SK-N-SH (cell line): ENCODE measurements at regions not wholly inside any gene's neighbourhood (a gene's known extent, or its start where the extent isn't known, plus 50 kb on each side); places are given as distances from the start of the nearest gene placed in this dataset.

Experiments used
- CTCF ChIA-PET: fragments of 300-600, 350-600 bp; formaldehyde crosslinking; extraction: SDS; loops from one replicate; lab custom pipeline; 2021; lab: Yijun Ruan, JAX
- POLR2A ChIA-PET: fragments of 350-600 bp; sonication (Branson Sonifier 250); formaldehyde crosslinking; extraction: SDS; loops from one replicate; lab custom pipeline; 2020; ENCODE audit warnings: antibody characterized with exemption, inconsistent platforms; lab: Yijun Ruan, JAX
- DNase-seq: peaks from one replicate; pipeline ENCODE4 v3.0.0; 2012
- H2AFZ ChIP-seq: fragments of 200-600 bp; sonication (generic); 2 replicates; pipeline ENCODE4 v1.8.1; 2016; ENCODE audit warnings: antibody characterized with exemption, mild to moderate bottlenecking, low read depth
- H3F3A ChIP-seq: fragments of 200-600 bp; sonication (generic); replicated peaks from 2 replicates; pipeline ENCODE3; 2016; ENCODE audit warnings: antibody characterized with exemption, mild to moderate bottlenecking; ENCODE audit not compliant: insufficient read depth
- H3K27ac ChIP-seq, 2 experiments: fragments of 200-500 bp in 1 of 2; fragments of 200-600 bp in 1 of 2; sonication (Bioruptor generic) in 1 of 2; sonication (generic), shearing (Covaris generic) in 1 of 2; 2 replicates each; pipeline versions ENCODE4 v1.5.1 to v1.6.1; 2014 to 2016; ENCODE audit warnings: low read depth in 2 of 2, inconsistent platforms in 1 of 2, low read length in 1 of 2, mild to moderate bottlenecking in 1 of 2, mixed read lengths in 1 of 2
- H3K27me3 ChIP-seq: fragments of 200-600 bp; sonication (generic), shearing (Covaris generic); 2 replicates; pipeline ENCODE4 v1.6.1; 2016; ENCODE audit warnings: mixed run types; ENCODE audit not compliant: insufficient read depth
- H3K36me3 ChIP-seq, 2 experiments: fragments of 200-500 bp in 1 of 2; fragments of 200-600 bp in 1 of 2; sonication (Bioruptor generic) in 1 of 2; sonication (generic) in 1 of 2; replicated peaks in 1 of 2; 2 replicates each; pipeline versions ENCODE3 to v1.5.1; 2014 to 2016; ENCODE audit warnings: low read length in 1 of 2, mild to moderate bottlenecking in 1 of 2; ENCODE audit not compliant: insufficient read depth in 2 of 2, control insufficient read depth in 1 of 2
- H3K4me1 ChIP-seq, 2 experiments: fragments of 200-500 bp in 1 of 2; fragments of 200-600 bp in 1 of 2; sonication (Bioruptor generic) in 1 of 2; sonication (generic), shearing (Covaris generic) in 1 of 2; 2 replicates each; pipeline versions ENCODE4 v1.5.1 to v1.6.1; 2014 to 2016; ENCODE audit warnings: low read depth in 1 of 2, low read length in 1 of 2, mixed run types in 1 of 2; ENCODE audit not compliant: insufficient read depth in 2 of 2, control insufficient read depth in 1 of 2
- H3K4me2 ChIP-seq: fragments of 200-600 bp; sonication (generic), shearing (Covaris generic); 2 replicates; pipeline ENCODE4 v1.6.1; 2017; ENCODE audit warnings: mixed run types
- H3K4me3 ChIP-seq, 2 experiments: fragments of 200-500 bp in 1 of 2; fragments of 200-600 bp in 1 of 2; sonication (Bioruptor generic) in 1 of 2; sonication (generic), shearing (Covaris generic) in 1 of 2; 2 replicates each; pipeline versions ENCODE4 v1.5.1 to v1.8.1; 2014 to 2016; ENCODE audit warnings: low read depth in 2 of 2, inconsistent platforms in 1 of 2, low read length in 1 of 2, mild to moderate bottlenecking in 1 of 2, mixed read lengths in 1 of 2, moderate library complexity in 1 of 2
- H3K79me2 ChIP-seq: fragments of 200-600 bp; sonication (generic); 2 replicates; pipeline ENCODE4 v1.8.1; 2017; ENCODE audit warnings: mild to moderate bottlenecking; ENCODE audit not compliant: insufficient read depth
- H3K9ac ChIP-seq: fragments of 200-600 bp; sonication (generic); 2 replicates; pipeline ENCODE4 v1.6.1; 2017; ENCODE audit warnings: mixed run types
- H3K9me2 ChIP-seq: fragments of 200-600 bp; sonication (generic); 2 replicates; pipeline ENCODE4 v1.6.1; 2017; ENCODE audit warnings: mixed run types
- H3K9me3 ChIP-seq: fragments of 200-600 bp; sonication (generic); 2 replicates; pipeline ENCODE4 v1.6.1; 2017; ENCODE audit warnings: mixed run types, mild to moderate bottlenecking, moderate library complexity
- H4K20me1 ChIP-seq: fragments of 200-600 bp; sonication (generic); 2 replicates; pipeline ENCODE4 v1.6.1; 2017; ENCODE audit warnings: mild to moderate bottlenecking, mixed run types; ENCODE audit not compliant: insufficient read depth
- CHD2 ChIP-seq: fragments of 150-350 bp; IDR thresholded peaks from 2 replicates; pipeline ENCODE4 v1.6.1; 2018; ENCODE audit warnings: low read length; ENCODE audit not compliant: partially characterized antibody
- EP300 ChIP-seq, 2 experiments: IDR thresholded peaks; 2 replicates each; pipeline versions ENCODE4 v1.4.0 to v1.6.1; 2012; ENCODE audit warnings: borderline replicate concordance in 1 of 2, low read depth in 1 of 2, low read length in 1 of 2
- EZH2phosphoT487 ChIP-seq: fragments of 200-600 bp; sonication (generic); IDR thresholded peaks from 2 replicates; pipeline ENCODE4 v1.6.1; 2017; ENCODE audit warnings: low read depth, mixed run types, mild to moderate bottlenecking, antibody characterized with exemption, moderate library complexity, borderline replicate concordance
- FOXJ3 ChIP-seq: sonication (generic); formaldehyde crosslinking; IDR thresholded peaks from 2 replicates; pipeline ENCODE4 v1.5.1; 2020; ENCODE audit warnings: mild to moderate bottlenecking, missing genetic modification reagents
- FOXM1 ChIP-seq: IDR thresholded peaks from 2 replicates; pipeline ENCODE4 v1.4.0; 2012; ENCODE audit warnings: low read depth, mild to moderate bottlenecking
- GABPA ChIP-seq: IDR thresholded peaks from 2 replicates; pipeline ENCODE4 v1.4.0; 2012; ENCODE audit warnings: low read depth, mild to moderate bottlenecking
- IRF3 ChIP-seq: fragments of 150-350 bp; IDR thresholded peaks from 2 replicates; pipeline ENCODE4 v1.6.1; 2016; ENCODE audit warnings: mild to moderate bottlenecking, low read depth, low read length
- JUND ChIP-seq: IDR thresholded peaks from 2 replicates; pipeline ENCODE4 v1.4.0; 2012
- MEF2A ChIP-seq: IDR thresholded peaks from 2 replicates; pipeline ENCODE4 v1.4.0; 2012; ENCODE audit warnings: low read depth, borderline replicate concordance
- MXI1 ChIP-seq: IDR thresholded peaks from 2 replicates; pipeline ENCODE4 v1.6.1; 2012; ENCODE audit warnings: mild to moderate bottlenecking, low read depth, low read length, improper control_type of control experiment
- NRF1 ChIP-seq: IDR thresholded peaks from 2 replicates; pipeline ENCODE4 v1.6.1; 2012; ENCODE audit warnings: low read depth, mild to moderate bottlenecking, low read length
- POLR2AphosphoS5 ChIP-seq: IDR thresholded peaks from 2 replicates; pipeline ENCODE4 v1.6.1; 2012; ENCODE audit warnings: low read depth, low read length
- RAD21 ChIP-seq: IDR thresholded peaks from 2 replicates; pipeline ENCODE4 v1.6.1; 2012; ENCODE audit warnings: mild to moderate bottlenecking, low read length
- RFX5 ChIP-seq: IDR thresholded peaks from 2 replicates; pipeline ENCODE4 v1.6.1; 2012; ENCODE audit warnings: mild to moderate bottlenecking, improper control_type of control experiment, low read length
- RXRA ChIP-seq: IDR thresholded peaks from 2 replicates; pipeline ENCODE4 v1.4.0; 2012; ENCODE audit warnings: low read depth, mild to moderate bottlenecking, borderline replicate concordance
- SIN3A ChIP-seq: IDR thresholded peaks from 2 replicates; pipeline ENCODE4 v1.6.1; 2012; ENCODE audit warnings: low read depth, mild to moderate bottlenecking, low read length, moderate library complexity, borderline replicate concordance
- TAF1 ChIP-seq: IDR thresholded peaks from 2 replicates; pipeline ENCODE4 v1.6.1; 2012; ENCODE audit warnings: low read depth, mild to moderate bottlenecking, low read length, moderate library complexity, borderline replicate concordance
- TCF12 ChIP-seq: IDR thresholded peaks from 2 replicates; pipeline ENCODE4 v1.4.0; 2012
- ZBTB33 ChIP-seq: IDR thresholded peaks from 2 replicates; pipeline ENCODE4 v1.4.0; 2012; ENCODE audit warnings: low read depth, borderline replicate concordance
- WGBS: methylation state at CpG from one replicate; pipeline ENCODE4 v1.1.6; 2017; ENCODE audit warnings: low lambda C conversion rate; 5-methylcytosine and 5-hydroxymethylcytosine counted together
- TF ChIP-seq, protein P1 (sequence below): IDR thresholded peaks from 2 replicates; pipeline ENCODE4 v1.6.1; 2012; ENCODE audit warnings: mild to moderate bottlenecking, low read depth, low read length, moderate library complexity

DNA sequence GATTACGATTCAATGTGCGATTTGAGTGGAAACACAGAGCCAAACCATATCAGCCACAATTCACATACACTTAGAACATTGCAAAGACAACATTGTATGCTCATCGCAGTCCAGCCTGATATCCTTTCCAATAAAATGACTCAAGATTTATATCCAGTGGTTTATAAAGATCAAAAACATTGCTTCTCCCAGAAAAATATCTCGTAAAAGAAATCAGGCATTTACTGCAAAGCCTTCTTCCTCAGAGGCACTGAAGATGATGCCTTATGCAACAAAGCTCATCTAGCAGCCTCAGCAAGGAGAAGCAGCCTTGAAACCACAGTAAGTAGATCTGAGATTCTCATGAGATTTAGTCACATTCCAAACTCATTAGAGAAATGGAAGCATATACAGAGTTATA, 523.8 kb downstream of the ELAVL2 start:
- Histone ChIP-seq H3F3A (no peaks in the 10 kb centered on the region), H3K27me3 (no peaks in the 10 kb centered on the region), H3K9ac (no peak overlapping the region), H3K9me2 (no peaks in the 10 kb centered on the region), H3K79me2 (no peaks in the 10 kb centered on the region), H3K4me2 (no peak overlapping the region), H3K9me3 (no peaks in the 10 kb centered on the region), H3K4me1 (no peaks in the 10 kb centered on the region), H3K4me3 (no peak overlapping the region), H4K20me1 (no peaks in the 10 kb centered on the region), H3K36me3 (no peaks in the 10 kb centered on the region), H3K27ac (no peak overlapping the region), H2AFZ (no peak overlapping the region)
- TF ChIP-seq GABPA = no peak
- no peak for TF ChIP-seq MEF2A
- TF ChIP-seq EZH2phosphoT487 = no peak
- TF ChIP-seq, protein P1, sequence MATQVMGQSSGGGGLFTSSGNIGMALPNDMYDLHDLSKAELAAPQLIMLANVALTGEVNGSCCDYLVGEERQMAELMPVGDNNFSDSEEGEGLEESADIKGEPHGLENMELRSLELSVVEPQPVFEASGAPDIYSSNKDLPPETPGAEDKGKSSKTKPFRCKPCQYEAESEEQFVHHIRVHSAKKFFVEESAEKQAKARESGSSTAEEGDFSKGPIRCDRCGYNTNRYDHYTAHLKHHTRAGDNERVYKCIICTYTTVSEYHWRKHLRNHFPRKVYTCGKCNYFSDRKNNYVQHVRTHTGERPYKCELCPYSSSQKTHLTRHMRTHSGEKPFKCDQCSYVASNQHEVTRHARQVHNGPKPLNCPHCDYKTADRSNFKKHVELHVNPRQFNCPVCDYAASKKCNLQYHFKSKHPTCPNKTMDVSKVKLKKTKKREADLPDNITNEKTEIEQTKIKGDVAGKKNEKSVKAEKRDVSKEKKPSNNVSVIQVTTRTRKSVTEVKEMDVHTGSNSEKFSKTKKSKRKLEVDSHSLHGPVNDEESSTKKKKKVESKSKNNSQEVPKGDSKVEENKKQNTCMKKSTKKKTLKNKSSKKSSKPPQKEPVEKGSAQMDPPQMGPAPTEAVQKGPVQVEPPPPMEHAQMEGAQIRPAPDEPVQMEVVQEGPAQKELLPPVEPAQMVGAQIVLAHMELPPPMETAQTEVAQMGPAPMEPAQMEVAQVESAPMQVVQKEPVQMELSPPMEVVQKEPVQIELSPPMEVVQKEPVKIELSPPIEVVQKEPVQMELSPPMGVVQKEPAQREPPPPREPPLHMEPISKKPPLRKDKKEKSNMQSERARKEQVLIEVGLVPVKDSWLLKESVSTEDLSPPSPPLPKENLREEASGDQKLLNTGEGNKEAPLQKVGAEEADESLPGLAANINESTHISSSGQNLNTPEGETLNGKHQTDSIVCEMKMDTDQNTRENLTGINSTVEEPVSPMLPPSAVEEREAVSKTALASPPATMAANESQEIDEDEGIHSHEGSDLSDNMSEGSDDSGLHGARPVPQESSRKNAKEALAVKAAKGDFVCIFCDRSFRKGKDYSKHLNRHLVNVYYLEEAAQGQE = no peak
- no peak for TF ChIP-seq RFX5
- TF ChIP-seq EP300 (IDR thresholded peaks at IDR 0.05; ENCODE audit: borderline replicate concordance in 1 of 2, low read depth in 1 of 2, low read length in 1 of 2) = no peak
- TF ChIP-seq IRF3 = no peak
- no peak for TF ChIP-seq FOXJ3 (CRISPR knock-in tag)
- TF ChIP-seq SIN3A = no peak
- TF ChIP-seq FOXM1 = no peak
- no peak for TF ChIP-seq ZBTB33
- TF ChIP-seq MXI1 = no peak
- TF ChIP-seq RXRA = no peak
- TF ChIP-seq NRF1 = no peak
- no peak for TF ChIP-seq POLR2AphosphoS5
- no peak for TF ChIP-seq CHD2
- no peak for TF ChIP-seq JUND
- no peak for TF ChIP-seq RAD21
- TF ChIP-seq TAF1 = no peak
- TF ChIP-seq TCF12 = no peak
- DNase-seq = no peak
- ChIA-PET POLR2A (no interaction called here), CTCF (no interaction called here)
- 24% methylated on average over 4 of the region's 4 CpGs for WGBS
